ENCODE measurements at regions not wholly inside any gene's neighbourhood (a gene's known extent, or its start where the extent isn't known, plus 50 kb on each side); places are given as distances from the start of the nearest gene placed in this dataset. TPM values are rescaled to one million over a fixed set of nuclear protein-coding genes. Genes with fewer than 3 reads are reported as not detected.

DNA sequence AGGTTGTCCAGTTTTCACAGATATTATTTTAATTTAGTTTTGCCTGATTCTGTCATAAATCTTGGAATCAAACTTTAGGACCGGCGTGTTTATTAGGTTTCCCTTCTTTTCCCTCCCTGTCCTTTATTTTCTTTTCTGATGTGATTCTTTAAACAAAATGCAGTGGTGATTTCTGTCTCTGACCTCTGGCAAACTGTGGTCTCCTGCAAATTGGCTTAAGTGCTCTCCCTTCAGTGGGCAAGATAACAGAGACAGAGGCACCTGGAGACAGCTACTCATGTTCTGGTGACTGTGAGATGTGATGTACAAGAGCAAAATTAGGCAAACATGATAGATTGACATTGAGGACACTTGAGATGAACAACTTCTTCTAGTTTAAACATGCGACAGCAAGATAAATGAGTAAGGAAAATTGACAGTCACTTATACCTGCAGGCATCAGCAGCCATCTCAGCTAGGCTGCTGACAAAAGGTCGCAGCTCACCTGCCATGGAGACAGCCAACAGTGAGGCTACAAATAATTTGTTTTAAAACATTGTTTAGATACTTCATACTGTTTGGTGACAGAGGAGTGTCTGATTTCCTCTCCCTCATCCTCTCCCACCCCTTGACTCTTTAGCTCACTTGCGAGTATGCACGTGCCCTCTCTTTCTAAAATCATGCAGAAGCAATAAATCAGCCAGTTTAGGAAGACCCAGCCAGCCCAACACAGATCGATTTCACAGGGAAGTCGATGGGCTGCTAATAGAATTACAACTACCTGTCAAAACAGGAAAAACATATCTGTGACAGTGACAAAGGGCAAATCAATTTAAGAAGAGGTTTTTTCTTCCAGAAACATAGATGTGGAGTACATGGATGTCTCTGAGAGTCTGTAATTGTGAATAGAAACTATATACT, 63.4 kb upstream of the MAP3K7 start:
- DNase-seq (no peak), ATAC-seq (no peak)
- Mint-ChIP-seq H3K4me1 (no peaks in the 10 kb centered on the region), H3K27me3 (peaks cover 5% of the 10 kb centered on the region), H3K27ac (no peak overlapping the region), H3K36me3 (no peaks in the 10 kb centered on the region), H3K9me3 (ENCODE audit: low read depth) (no peaks in the 10 kb centered on the region), H3K4me3 (no peak overlapping the region)
- CTCF ChIA-PET = interaction anchor here (0.6 kb wide), 1 partner anchor 762 kb away, joined by 3 read pairs; no protein-coding TSS in a partner anchor

DNA sequence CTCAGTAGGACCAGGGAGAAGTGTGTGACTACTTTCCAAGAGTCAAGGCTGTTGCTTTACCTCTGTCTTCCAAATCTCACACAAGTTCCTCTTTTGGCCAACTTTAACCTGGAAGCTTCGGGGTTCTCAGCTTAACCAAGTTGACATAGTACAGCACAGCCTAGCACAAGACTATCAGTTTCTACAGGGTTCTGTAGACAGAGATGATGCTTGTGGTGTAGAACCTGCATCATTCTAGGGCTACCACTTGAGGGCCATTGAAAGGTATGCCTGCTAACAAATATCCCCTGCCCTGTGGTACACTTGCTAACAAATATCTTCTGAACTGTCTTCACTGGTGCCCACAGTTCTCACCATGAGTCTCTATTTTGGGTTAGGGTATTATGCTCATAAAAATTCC, 62.0 kb upstream of the MAP3K7 start:
- H3K27ac Mint-ChIP-seq = no peak overlapping the region
- H3K4me1 Mint-ChIP-seq = no peaks in the 10 kb centered on the region
- ATAC-seq (no peak), DNase-seq (no peak)
- no peak overlapping the region for H3K4me3 Mint-ChIP-seq
- no peaks in the 10 kb centered on the region for H3K36me3 Mint-ChIP-seq
- CTCF ChIA-PET = no interaction called here
- H3K27me3 Mint-ChIP-seq = peaks cover 5% of the 10 kb centered on the region
- no peaks in the 10 kb centered on the region for H3K9me3 Mint-ChIP-seq (ENCODE audit: low read depth)

DNA sequence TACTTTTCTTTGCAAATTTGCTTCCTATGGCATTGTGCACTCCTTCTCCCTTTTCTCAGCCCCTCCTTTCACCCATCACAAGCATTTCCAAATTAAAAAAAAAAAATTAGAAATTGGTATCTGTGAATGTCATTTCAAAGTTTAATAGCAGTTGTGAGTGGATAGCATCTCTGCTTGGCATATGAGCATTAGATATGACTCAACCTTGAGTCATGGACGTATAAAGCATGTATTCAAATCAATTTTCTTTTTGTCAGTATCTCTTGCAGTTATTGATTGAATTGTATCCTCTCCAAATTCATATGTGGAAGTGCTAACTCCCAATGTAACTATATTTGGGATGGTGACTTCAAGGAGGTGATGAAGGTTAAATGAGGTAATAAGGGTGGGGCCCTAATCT, 60.1 kb upstream of the MAP3K7 start:
- DNase-seq = no peak
- CTCF ChIA-PET = no interaction called here
- no peaks in the 10 kb centered on the region for H3K36me3 Mint-ChIP-seq
- H3K27ac Mint-ChIP-seq = no peak overlapping the region
- H3K27me3 Mint-ChIP-seq = peaks cover 20% of the 10 kb centered on the region
- H3K9me3 Mint-ChIP-seq (ENCODE audit: low read depth) = no peaks in the 10 kb centered on the region
- no peaks in the 10 kb centered on the region for H3K4me1 Mint-ChIP-seq
- no peak for ATAC-seq
- no peak overlapping the region for H3K4me3 Mint-ChIP-seq

DNA sequence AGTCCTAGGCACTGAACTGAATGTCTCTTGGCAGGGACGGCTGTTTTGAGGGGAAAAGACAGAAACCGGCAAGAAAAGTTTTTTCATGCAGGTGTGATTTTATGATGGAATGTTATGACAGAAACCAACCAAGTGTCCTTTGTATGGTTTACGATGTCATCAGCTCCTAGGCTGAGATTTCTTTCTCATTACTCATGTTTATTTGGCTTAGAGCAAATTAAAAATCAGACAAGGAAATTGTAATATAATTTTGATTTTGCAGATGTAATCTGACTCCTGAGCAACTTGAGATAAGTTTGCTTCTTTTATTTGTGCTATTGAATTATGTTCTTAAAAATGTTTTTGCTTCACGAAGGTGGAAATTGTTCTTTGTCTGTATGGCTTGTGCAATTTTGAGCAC, 58.8 kb upstream of the MAP3K7 start:
- no peaks in the 10 kb centered on the region for H3K36me3 Mint-ChIP-seq
- peaks cover 24% of the 10 kb centered on the region for H3K27me3 Mint-ChIP-seq
- no peaks in the 10 kb centered on the region for H3K9me3 Mint-ChIP-seq (ENCODE audit: low read depth)
- H3K4me1 Mint-ChIP-seq = no peaks in the 10 kb centered on the region
- CTCF ChIA-PET = no interaction called here
- H3K4me3 Mint-ChIP-seq = no peak overlapping the region
- no peak for ATAC-seq
- DNase-seq = no peak
- H3K27ac Mint-ChIP-seq = no peak overlapping the region

DNA sequence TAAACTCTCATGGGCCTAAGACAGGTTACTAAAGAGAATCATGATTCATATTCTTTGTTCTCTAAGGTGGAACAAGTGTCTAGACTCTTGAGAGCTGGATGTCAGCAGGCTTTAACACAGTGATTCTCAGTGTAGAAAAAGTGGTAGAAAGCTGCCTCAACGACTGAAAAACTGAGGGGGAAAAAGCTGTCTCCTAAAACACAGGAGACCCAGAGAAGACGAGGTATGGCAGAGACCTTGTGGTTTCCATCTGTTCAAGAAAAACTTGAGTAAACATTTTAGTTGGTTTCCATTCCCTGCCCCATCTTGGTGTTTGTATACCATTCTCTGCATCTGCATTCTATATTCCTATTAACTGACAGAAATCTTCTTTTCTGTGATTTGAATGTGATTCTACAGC, 57.6 kb upstream of the MAP3K7 start:
- Mint-ChIP-seq H3K27me3 (peaks cover 30% of the 10 kb centered on the region), H3K4me3 (no peak overlapping the region), H3K36me3 (no peaks in the 10 kb centered on the region), H3K9me3 (ENCODE audit: low read depth) (no peaks in the 10 kb centered on the region), H3K4me1 (no peaks in the 10 kb centered on the region), H3K27ac (no peak overlapping the region)
- DNase-seq (no peak), ATAC-seq (no peak)
- CTCF ChIA-PET = no interaction called here

DNA sequence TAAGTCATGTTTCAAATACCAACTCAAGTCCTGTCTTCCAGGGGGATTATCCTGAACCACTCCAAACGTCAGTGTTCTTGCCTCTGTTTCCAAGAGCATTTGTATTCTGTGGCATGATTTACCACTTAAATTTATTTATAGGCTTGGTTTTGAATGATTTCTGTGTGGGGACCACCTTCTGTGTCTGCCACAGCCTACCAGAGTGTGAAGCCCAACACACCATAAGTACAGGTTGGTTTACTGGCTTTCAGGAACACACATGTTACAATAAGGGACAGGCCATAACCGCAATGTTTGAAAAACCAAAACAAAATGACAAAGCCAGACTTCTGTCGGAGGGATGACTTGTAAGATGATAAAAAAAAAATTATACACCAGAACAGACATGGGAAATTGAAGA, 56.5 kb upstream of the MAP3K7 start:
- DNase-seq = no peak
- H3K36me3 Mint-ChIP-seq = no peaks in the 10 kb centered on the region
- H3K27me3 Mint-ChIP-seq = peaks cover 36% of the 10 kb centered on the region
- H3K27ac Mint-ChIP-seq = no peak overlapping the region
- H3K4me1 Mint-ChIP-seq = no peaks in the 10 kb centered on the region
- CTCF ChIA-PET = no interaction called here
- peaks cover under 1% of the 10 kb centered on the region for H3K9me3 Mint-ChIP-seq (ENCODE audit: low read depth)
- ATAC-seq = no peak
- no peak overlapping the region for H3K4me3 Mint-ChIP-seq

DNA sequence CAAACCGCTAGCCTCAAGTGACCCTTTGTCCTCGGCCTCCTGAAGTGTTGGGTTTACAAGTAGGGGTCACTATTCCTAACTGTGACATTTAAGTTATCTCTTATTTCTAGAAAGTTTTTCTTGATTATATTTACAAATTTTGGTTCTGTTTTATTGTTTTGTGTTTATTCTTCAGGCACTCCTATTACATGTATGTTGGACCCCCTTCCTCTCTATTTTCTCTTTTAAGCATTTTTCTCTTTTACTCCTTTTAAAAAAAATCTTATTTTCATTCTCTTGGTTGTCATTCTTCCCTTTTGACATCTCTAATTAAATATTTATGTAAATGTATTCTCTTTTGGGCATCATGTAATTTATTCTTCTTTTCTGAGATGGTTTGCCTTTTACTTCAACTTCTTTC, 50.4 kb upstream of the MAP3K7 start:
- Mint-ChIP-seq H3K36me3 (no peaks in the 10 kb centered on the region), H3K9me3 (ENCODE audit: low read depth) (peaks cover 8% of the 10 kb centered on the region), H3K27ac (no peak overlapping the region), H3K4me1 (no peaks in the 10 kb centered on the region), H3K27me3 (peaks cover 38% of the 10 kb centered on the region), H3K4me3 (no peak overlapping the region)
- CTCF ChIA-PET = no interaction called here
- ATAC-seq = no peak
- no peak for DNase-seq

Small RNA genes lying in the stretch of these regions (microRNA-seq; reads per million reads assigned to microRNA genes)
- not detected for gene MIR4643
